ENCODE measurements at regions not wholly inside any gene's neighbourhood (a gene's known extent, or its start where the extent isn't known, plus 50 kb on each side); places are given as distances from the start of the nearest gene placed in this dataset.

- no peak for DNase-seq
Measured at GRCh38 chr17:13076905-13077304, 59.1 kb upstream of the ELAC2 start.

GRCh38 chr17:13074026-13074425 lies 56.2 kb upstream of the ELAC2 start:
- DNase-seq = no peak

- DNase-seq = no peak
Measured at GRCh38 chr17:13073018-13073417, 55.2 kb upstream of the ELAC2 start.

GRCh38 chr17:13070732-13071131 lies 52.9 kb upstream of the ELAC2 start:
- no peak for DNase-seq

GRCh38 chr17:13067629-13068303 lies 49.9 kb upstream of the ELAC2 start:
- no peak for DNase-seq
